Activated CD8-positive, alpha-beta memory T cell treated with anti-CD3 and anti-CD28 coated beads for 36 hours (primary cell): ENCODE measurements at regions not wholly inside any gene's neighbourhood (a gene's known extent, or its start where the extent isn't known, plus 50 kb on each side); places are given as distances from the start of the nearest gene placed in this dataset.
"Not testable (repeated sequence)": the region's sequence is repeated elsewhere in the genome, so short reads cannot be mapped to it uniquely, and the experiment has no call there.

Experiments
- CTCF ChIA-PET: fragments of 350-600 bp; sonication (Branson Sonifier 250); formaldehyde crosslinking; loops from one replicate; lab custom pipeline; 2021; ENCODE audit warnings: antibody characterized with exemption; lab: Charles Lee
- POLR2A ChIA-PET: fragments of 350-600 bp; sonication (Branson Sonifier 250); formaldehyde crosslinking; loops from one replicate; lab custom pipeline; 2021; ENCODE audit warnings: antibody characterized with exemption; lab: Charles Lee

- ChIA-PET POLR2A (no interaction called here), CTCF (no interaction called here)
Measured at GRCh38 chr10:108566316-108567107, 1356.8 kb downstream of the XPNPEP1 start.

DNA sequence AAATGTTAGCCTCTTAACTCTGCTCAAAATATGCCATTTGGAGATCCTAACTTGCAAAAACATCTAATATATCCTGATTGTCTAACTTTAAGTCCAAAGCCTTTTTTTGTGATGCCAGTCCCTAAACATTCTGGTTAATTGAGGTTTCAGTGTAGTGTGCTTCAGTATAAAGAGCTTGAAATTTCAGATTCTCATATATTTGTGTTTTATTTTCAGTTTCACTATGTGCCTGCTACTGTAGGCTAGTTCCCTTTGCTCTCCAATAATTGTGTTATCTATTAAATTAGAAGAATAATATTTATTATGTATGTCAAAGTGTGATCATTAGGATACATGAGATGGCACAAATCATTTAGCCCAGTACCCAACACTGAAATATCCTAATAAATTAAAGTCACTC is 1361.2 kb downstream of the XPNPEP1 start:
- ChIA-PET CTCF (no interaction called here), POLR2A (no interaction called here)

- CTCF ChIA-PET = no interaction called here
Measured at GRCh38 chr10:108561649-108562048, 1361.7 kb downstream of the XPNPEP1 start.

DNA sequence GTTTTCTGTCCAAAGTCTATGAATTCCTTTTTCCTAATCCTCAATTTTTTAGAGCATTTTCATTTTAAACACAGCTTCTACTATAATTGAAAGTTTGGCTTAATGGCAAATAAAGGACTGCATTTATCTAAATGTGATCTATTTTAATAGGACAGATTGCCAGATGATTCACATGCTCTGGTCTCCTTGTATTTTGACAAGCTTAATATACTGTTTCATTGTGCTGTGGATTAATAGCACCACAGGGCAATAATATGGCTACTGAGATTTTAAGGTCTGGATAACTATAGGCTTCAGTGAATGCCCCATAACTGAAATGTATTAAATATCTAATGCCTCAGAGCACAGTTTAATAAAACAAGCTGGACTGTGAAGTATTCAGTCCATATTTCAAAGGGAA is 1362.8 kb downstream of the XPNPEP1 start:
- CTCF ChIA-PET = no interaction called here

More at GRCh38 chr10:108561649-108562048, 1361.7 kb downstream of the XPNPEP1 start:
- POLR2A ChIA-PET = no interaction called here

DNA sequence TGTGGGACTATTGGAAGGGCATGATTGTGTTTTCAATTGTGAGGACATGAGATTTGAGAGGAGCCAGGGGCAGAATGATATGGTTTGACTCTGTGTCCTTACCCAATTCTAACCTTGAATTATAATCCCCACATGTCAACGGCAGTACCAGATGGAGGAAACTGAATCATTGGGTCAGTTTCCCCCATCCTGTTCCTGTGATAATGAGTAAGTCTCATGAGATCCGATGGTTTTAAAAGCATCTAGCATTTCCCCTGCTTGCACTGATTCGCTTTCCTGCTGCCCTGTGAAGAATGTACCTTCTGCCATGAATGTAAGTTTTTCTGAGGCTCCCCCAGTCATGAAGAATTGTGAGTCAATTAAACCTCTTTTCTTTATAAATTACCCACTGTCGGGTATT is 1367.1 kb downstream of the XPNPEP1 start:
- CTCF ChIA-PET = no interaction called here
- POLR2A ChIA-PET = no interaction called here

More for the DNA sequence above, 1362.8 kb downstream of the XPNPEP1 start:
- POLR2A ChIA-PET = no interaction called here

DNA sequence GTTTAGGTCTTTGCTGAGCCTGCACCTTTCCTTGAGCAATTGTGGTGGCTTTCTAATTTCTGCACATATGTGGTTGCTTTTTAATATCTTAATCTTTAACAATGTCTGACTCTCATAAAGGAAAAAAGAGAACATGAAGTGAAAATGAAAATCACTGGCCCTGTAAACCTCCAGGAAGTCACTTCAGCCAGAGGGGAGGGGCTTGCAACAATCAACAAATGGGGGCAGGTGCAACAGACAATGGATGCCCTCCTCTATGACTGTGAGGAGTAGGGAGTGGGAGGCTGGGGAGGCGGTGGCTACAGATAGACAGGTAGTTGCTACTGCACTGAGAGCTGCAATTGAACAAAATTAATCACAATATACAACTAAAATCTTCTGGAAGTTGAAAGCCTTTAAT is 1377.4 kb downstream of the XPNPEP1 start:
- ChIA-PET POLR2A (no interaction called here), CTCF (no interaction called here)

DNA sequence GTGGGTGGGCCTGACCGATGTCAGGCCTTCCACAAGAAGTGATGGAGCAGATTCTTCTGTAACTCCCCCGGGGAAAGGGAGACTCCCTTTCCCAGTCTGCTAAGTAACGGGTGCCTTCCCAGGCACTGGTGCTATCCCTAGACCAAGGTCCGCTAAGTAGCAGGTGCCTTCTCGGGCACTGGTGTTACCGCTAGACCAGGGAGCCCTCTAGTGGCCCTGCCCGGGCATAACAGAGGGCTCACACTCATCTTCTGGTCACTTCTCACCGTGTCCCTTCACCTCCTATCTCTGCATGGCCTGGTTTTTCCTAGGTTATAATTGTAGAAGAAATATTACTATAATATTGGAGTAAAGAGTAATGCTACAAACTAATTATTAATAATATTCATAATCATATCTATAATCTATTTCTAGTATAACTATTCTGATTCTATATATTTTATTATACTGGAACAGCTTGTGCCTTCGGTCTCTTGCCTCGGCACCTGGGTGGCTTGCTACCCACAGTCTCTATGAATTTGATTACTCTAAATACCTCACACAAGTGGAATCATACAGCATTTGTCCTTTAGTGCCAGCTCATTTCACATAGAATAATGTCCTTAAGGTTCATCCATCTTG is 1378.7 kb downstream of the XPNPEP1 start:
- ChIA-PET CTCF (no interaction called here), POLR2A (no interaction called here)

DNA sequence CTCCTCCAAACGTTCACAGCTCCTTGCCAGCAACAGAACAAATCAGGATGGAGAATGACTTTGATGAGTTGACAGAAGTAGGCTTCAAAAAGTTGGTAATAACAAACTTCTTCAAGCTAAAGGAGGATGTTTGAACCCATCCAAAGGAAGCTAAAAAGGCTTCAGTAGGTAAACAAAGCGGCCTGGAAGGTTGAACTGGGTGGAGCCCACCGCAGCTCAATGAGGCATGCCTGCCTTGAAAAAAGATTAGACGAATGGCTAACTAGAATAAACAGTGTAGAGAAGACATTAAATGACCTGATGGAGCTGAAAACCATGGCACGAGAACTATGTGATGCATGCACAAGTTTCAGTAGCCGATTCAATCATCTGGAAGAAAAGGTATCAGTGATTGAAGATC is 1369.0 kb upstream of the SORCS1 start:
- POLR2A ChIA-PET, CTCF ChIA-PET: not testable (repeated sequence)

DNA sequence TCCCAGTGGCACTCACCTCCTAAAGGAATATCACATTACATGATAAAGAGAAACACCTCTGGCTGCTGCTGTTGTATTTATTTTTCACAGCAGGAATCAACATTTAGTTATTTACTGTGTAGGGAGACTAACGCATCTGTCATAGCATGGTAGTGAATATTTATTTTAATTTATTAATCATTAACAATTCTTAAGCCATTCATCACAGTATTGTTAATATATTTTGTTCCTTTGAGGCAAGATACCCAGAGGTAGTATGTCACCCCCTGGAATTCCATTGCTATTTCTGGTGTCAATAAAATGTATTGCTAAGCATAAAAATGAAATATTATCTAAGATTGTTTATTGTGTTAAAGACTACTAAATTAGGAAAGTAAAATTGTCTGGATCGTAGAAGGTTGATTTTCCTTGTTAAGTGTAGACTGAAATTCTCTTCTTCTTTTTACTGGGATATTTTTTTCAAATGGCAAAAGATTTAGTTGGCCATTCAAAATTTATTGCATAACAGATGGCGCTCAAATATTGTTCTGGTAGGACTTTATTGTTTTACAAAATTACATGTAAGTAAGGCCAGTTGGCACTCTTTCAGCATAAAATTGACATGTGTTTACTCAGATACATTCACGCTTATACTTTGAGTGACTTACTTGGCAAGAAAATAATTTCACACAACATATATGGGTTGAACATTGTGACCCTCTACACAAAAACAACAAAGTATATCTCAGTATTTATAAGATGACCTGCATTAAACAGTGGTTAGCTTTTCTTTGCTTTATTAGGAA is 1358.7 kb upstream of the SORCS1 start:
- ChIA-PET POLR2A (no interaction called here), CTCF (no interaction called here)

DNA sequence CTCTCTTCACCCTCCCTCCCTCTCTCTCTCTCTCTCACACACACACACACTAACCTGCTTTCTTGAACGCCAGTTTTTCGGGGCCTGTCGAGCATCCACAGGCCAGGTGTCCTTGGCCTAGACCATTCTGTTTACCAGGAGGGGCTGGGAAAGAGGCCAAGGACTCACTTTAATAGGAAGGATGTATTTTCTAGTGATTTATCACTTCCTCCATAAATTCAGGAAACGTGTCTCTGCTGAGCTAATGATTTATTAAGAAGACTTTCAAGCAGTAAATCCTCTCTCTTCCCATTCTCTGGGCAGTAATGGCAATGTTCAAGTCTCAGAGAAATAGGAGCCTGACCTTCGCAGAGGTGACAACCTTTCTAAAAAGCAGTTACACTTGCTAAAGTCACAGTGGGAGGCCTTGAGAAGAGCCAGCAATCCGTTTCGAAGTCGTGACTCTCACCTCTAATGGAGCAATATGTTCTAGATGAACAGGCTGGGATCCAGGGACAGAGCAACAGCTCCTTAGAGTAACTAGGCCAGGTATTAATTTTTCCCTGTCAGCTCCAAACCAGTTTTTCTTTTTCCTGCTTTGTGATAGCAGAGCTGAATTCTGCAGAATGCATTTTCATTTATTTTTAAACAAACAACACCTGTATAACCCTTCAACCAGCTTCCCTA is 1357.5 kb upstream of the SORCS1 start:
- ChIA-PET CTCF (no interaction called here), POLR2A (no interaction called here)

DNA sequence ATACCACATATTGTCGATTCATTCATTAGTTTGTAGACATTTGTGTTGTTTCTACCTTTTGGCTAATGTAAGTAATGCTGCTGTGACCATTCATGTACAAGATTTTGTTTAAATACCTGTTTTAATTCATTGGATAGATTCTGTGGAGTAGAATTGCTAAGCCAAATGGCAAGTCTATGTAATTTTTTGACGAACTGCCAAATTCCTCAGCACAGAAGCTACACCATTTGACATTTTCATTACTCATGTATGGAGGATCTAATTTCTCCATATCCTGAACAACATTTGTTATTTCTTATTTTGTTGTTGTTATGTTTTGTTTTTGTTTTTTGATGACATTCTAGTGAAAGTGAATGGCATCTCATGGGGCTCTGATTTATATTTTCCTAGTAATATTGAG is 1351.3 kb upstream of the SORCS1 start:
- CTCF ChIA-PET = no interaction called here
- POLR2A ChIA-PET = no interaction called here

- CTCF ChIA-PET = no interaction called here
- POLR2A ChIA-PET = no interaction called here
Measured at GRCh38 chr10:108500396-108500795, 1335.9 kb upstream of the SORCS1 start.

- CTCF ChIA-PET = no interaction called here
- POLR2A ChIA-PET = no interaction called here
Measured at GRCh38 chr10:108496106-108496505, 1331.6 kb upstream of the SORCS1 start.

DNA sequence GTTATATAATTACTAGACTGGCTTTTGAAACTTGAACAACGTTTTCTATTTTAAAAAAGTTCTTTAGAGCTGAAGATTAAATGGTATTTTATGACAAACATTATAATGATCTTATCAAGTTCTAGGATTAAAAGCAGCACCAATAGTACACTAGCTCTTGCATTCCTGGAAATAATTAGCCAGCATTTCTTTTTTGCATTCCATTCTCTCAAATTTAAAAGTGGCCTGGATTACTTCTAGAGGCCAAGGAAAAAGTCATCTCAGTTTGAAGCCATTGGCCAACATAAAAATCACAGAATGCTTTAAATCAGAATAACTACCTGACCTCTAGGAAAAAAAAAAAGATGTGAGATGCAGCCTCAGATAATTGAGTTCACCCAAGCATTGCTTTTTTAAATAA is 1326.4 kb upstream of the SORCS1 start:
- POLR2A ChIA-PET = no interaction called here
- CTCF ChIA-PET = no interaction called here

GRCh38 chr10:108471420-108471819 is 1306.9 kb upstream of the SORCS1 start:
- POLR2A ChIA-PET = no interaction called here
- CTCF ChIA-PET = no interaction called here

GRCh38 chr10:108469940-108470339 is 1305.4 kb upstream of the SORCS1 start:
- POLR2A ChIA-PET = no interaction called here
- CTCF ChIA-PET = no interaction called here

DNA sequence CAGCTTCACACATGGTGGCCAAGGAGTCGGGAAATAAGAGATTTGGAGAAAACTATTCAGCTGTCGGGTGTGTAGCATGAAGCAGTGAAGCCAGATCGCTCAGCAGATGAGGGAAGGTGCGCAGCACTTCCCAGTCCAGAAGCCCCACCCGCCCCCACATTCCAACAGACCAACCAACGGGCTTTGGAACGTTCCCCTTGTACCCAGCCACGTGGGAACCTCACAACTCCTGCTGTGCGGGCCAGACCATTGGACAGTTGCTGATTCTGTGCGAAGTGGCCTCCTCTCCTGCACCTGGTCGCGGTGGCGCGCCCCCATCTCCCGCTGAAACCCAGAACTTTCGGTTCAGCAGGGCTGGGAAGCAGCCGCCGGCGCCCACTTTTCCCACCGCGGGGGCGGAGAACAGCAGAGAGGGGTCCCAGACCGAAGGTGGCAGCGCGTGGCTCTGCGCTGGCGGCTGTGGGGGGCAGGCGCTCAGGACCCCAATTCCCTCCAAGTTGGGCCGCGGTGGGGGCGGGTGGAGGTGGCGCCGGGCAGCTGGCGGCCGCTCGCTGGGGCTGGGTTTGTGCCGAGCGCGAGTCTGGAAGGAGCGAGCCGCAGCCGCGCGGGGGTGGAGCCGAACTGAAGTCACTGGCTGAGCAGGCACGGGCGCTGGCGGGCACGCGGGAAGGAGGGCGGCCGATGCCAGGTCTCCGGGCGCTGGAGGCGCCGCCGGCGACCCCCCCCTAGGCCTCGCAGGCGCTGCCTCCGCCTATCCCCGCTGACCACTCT is 1301.5 kb upstream of the SORCS1 start:
- ChIA-PET CTCF (no interaction called here), POLR2A (no interaction called here)

DNA sequence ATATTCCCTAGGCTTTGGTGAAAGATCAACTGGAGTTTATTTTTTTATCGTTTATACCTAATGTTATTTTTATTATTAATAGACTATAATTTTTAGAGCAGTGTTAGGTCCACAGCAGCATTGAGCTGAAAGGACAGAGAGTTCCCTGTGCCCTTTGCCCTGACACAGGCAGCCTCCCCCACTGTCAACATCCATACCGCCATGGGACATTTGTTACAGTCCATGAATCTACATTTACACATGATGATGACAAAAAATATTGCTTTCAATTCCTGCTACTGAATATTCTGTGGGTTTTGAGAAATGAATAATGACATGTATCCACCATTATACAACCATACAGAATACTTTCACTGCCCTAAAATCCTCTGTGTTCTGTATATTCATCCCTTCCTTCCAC is 1297.5 kb upstream of the SORCS1 start:
- CTCF ChIA-PET = no interaction called here
- POLR2A ChIA-PET = no interaction called here

DNA sequence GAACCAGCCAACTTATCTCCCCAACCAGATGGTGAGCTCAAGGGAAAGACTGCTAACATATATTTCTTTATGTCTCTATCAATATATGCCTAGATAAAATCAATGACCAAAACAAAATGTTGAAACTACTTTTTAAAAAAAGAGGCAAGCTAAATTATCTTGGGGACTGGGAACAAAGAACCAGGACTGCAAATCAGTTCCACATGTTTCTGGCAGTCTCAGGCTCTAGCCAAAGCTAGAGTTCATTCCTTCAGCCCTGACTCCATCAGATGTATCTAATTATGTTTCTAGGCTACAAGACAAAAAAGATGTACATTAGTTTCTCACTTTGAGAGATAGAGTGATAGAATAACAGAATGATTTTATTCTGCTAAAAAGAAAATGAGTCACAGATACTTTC is 1290.3 kb upstream of the SORCS1 start:
- ChIA-PET POLR2A (no interaction called here), CTCF (no interaction called here)
